ENCODE measurements at regions not wholly inside any gene's neighbourhood (a gene's known extent, or its start where the extent isn't known, plus 50 kb on each side); places are given as distances from the start of the nearest gene placed in this dataset.

GRCh38 chr1:95832370-95832769 is 598.4 kb downstream of the RWDD3 start:
- 82% methylated on average over 2 of the region's 2 CpGs for WGBS
- Histone ChIP-seq H3K4me1 (ENCODE audit: insufficient read depth, low read length) (no peaks in the 10 kb centered on the region), H3K27me3 (ENCODE audit: insufficient read depth, low read length) (no peaks in the 10 kb centered on the region), H3K36me3 (ENCODE audit: insufficient read depth, low read length) (no peaks in the 10 kb centered on the region), H3K9me3 (ENCODE audit: insufficient read depth, low read depth, low read length) (peaks cover 5% of the 10 kb centered on the region; the same call in 1 of the 2 replicates), H3K4me3 (ENCODE audit: low read length) (no peak overlapping the region), H3K27ac (ENCODE audit: low read depth, low read length) (no peak overlapping the region), H3K9ac (ENCODE audit: low read depth, low read length) (no peak overlapping the region)

DNA sequence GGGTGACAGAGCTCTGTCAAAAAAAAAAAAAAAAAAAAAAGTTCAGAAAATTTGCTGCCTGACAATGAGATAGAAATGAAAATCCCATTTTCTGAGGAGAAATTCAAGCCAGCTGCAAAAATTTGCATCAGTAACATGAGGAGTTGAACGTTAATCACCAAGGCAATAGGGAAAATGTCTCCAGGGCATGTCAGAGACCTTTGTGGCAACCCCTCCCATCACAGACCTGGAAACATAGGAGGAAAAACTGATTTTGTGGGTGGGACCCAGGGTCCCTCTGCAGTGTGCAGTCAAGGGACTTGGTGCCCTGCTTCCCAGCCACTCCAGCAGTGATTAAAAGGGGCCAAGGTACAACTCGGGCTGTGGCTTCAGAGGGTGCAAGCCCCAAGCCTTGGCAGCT is 615.4 kb downstream of the RWDD3 start:
- Histone ChIP-seq H3K4me1 (ENCODE audit: insufficient read depth, low read length) (no peaks in the 10 kb centered on the region), H3K27ac (ENCODE audit: low read depth, low read length) (no peak overlapping the region), H3K9me3 (ENCODE audit: insufficient read depth, low read depth, low read length) (0 out of 2 replicates have a peak, but pooled peaks cover 3% of the 10 kb centered on the region), H3K9ac (ENCODE audit: low read depth, low read length) (no peak overlapping the region), H3K36me3 (ENCODE audit: insufficient read depth, low read length) (no peaks in the 10 kb centered on the region), H3K27me3 (ENCODE audit: insufficient read depth, low read length) (no peaks in the 10 kb centered on the region), H3K4me3 (ENCODE audit: low read length) (no peak overlapping the region)
- WGBS = 90% methylated on average over 2 of the region's 2 CpGs

DNA sequence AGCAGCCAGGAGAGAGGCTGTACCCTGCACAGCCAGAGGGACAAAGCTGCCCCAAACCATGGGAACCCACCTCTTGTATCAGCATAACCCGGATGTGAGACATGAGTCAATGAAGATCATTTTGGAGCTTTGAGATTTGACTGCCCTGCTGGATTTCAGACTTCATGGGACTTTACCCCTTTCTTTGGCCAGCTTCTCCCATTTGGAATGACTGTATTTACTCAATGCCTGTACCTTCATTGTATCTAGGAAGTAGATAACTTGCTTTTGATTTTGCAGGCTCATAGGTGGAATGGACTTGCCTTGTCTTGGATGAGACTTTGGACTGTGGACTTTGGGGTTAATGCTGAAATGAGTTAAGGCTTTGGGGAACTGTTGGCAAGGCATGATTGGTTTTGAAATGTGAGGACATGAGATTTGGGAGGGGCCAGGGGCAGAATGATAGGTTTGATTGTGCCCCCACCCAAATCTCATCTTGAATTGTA is 616.2 kb downstream of the RWDD3 start:
- 96% methylated on average over 1 of the region's 1 CpG for WGBS
- H3K9me3 ChIP-seq (ENCODE audit: insufficient read depth, low read depth, low read length) = 0 out of 2 replicates have a peak, but pooled peaks cover 3% of the 10 kb centered on the region

GRCh38 chr1:95850763-95851162 is 616.8 kb downstream of the RWDD3 start:
- H3K9me3 ChIP-seq (ENCODE audit: insufficient read depth, low read depth, low read length) = 0 out of 2 replicates have a peak, but pooled peaks cover 3% of the 10 kb centered on the region
- no peak overlapping the region for H3K4me3 ChIP-seq (ENCODE audit: low read length)
- H3K27me3 ChIP-seq (ENCODE audit: insufficient read depth, low read length) = no peaks in the 10 kb centered on the region
- no peak overlapping the region for H3K27ac ChIP-seq (ENCODE audit: low read depth, low read length)
- WGBS = 92% methylated on average over 3 of the region's 3 CpGs
- H3K9ac ChIP-seq (ENCODE audit: low read depth, low read length) = no peak overlapping the region
- no peaks in the 10 kb centered on the region for H3K4me1 ChIP-seq (ENCODE audit: insufficient read depth, low read length)
- H3K36me3 ChIP-seq (ENCODE audit: insufficient read depth, low read length) = no peaks in the 10 kb centered on the region

More for the DNA sequence above, 616.2 kb downstream of the RWDD3 start:
- no peak overlapping the region for H3K4me3 ChIP-seq (ENCODE audit: low read length)
- H3K4me1 ChIP-seq (ENCODE audit: insufficient read depth, low read length) = no peaks in the 10 kb centered on the region
- no peak overlapping the region for H3K9ac ChIP-seq (ENCODE audit: low read depth, low read length)
- H3K27me3 ChIP-seq (ENCODE audit: insufficient read depth, low read length) = no peaks in the 10 kb centered on the region
- H3K36me3 ChIP-seq (ENCODE audit: insufficient read depth, low read length) = no peaks in the 10 kb centered on the region
- no peak overlapping the region for H3K27ac ChIP-seq (ENCODE audit: low read depth, low read length)

DNA sequence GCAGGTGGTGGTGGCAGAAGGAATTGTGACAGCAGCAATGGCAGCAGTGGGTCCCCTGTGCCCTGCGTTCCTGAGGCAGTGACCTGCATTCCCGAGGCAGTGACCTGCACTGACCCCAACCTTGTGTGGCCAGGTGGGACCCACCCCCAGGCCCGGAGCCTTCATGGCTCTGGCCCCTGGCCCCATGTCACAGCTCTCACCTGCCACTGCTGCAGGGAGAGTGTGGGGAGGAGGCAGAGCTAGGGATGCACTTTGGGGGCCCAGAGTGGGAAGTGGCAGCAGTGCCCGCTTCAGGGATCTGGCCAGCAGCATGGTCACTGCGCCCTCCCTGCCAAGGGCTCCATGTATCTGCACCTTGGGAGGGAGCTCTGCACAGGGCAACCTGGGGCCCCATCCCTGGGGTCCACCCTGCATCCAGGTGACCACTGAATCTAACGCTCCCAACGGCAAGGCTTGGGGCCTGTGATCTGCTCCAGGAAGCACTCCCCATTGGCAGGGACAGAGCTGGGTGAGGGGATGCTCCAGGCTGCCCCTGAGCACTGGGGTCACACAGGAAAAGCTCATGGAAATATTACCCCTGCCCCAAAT is 618.6 kb downstream of the RWDD3 start:
- H3K27ac ChIP-seq (ENCODE audit: low read depth, low read length) = no peak overlapping the region
- 0 out of 2 replicates have a peak, but pooled peaks cover 3% of the 10 kb centered on the region for H3K9me3 ChIP-seq (ENCODE audit: insufficient read depth, low read depth, low read length)
- no peak overlapping the region for H3K4me3 ChIP-seq (ENCODE audit: low read length)
- no peaks in the 10 kb centered on the region for H3K4me1 ChIP-seq (ENCODE audit: insufficient read depth, low read length)
- no peaks in the 10 kb centered on the region for H3K36me3 ChIP-seq (ENCODE audit: insufficient read depth, low read length)
- H3K9ac ChIP-seq (ENCODE audit: low read depth, low read length) = no peak overlapping the region
- no peaks in the 10 kb centered on the region for H3K27me3 ChIP-seq (ENCODE audit: insufficient read depth, low read length)
- WGBS = 94% methylated on average over 7 of the region's 7 CpGs

GRCh38 chr1:95854457-95854856 is 620.4 kb downstream of the RWDD3 start:
- no peaks in the 10 kb centered on the region for H3K27me3 ChIP-seq (ENCODE audit: insufficient read depth, low read length)
- H3K9me3 ChIP-seq (ENCODE audit: insufficient read depth, low read depth, low read length) = 0 out of 2 replicates have a peak, but pooled peaks cover 3% of the 10 kb centered on the region
- no peak overlapping the region for H3K27ac ChIP-seq (ENCODE audit: low read depth, low read length)
- no peaks in the 10 kb centered on the region for H3K4me1 ChIP-seq (ENCODE audit: insufficient read depth, low read length)
- no peak overlapping the region for H3K9ac ChIP-seq (ENCODE audit: low read depth, low read length)
- no peak overlapping the region for H3K4me3 ChIP-seq (ENCODE audit: low read length)
- H3K36me3 ChIP-seq (ENCODE audit: insufficient read depth, low read length) = no peaks in the 10 kb centered on the region
- 62% methylated on average over 3 of the region's 4 CpGs for WGBS

DNA sequence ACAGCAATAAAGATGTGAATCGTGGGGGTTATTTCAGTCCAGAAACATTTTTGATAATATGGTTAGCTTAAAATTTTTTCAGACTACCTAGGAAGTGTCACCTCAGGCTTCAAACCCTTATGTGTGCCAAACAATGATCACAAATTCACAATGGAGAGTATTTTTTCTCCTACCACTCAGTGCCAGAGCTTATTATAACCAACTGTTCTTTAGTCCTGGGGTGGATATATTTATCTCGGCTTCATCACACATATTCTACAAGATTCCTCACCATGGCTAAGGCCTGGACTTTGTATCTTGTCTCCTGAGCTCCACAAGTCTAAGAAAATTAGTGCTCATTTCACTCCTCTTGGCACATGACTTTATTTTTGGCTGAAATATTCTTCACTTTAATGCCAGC is 629.1 kb downstream of the RWDD3 start:
- Histone ChIP-seq H3K36me3 (ENCODE audit: insufficient read depth, low read length) (no peaks in the 10 kb centered on the region), H3K4me1 (ENCODE audit: insufficient read depth, low read length) (no peaks in the 10 kb centered on the region), H3K4me3 (ENCODE audit: low read length) (no peak overlapping the region), H3K9me3 (ENCODE audit: insufficient read depth, low read depth, low read length) (no peaks in the 10 kb centered on the region), H3K9ac (ENCODE audit: low read depth, low read length) (no peak overlapping the region), H3K27ac (ENCODE audit: low read depth, low read length) (no peak overlapping the region), H3K27me3 (ENCODE audit: insufficient read depth, low read length) (no peaks in the 10 kb centered on the region)
- 80% methylated on average over 1 of the region's 2 CpGs for WGBS

DNA sequence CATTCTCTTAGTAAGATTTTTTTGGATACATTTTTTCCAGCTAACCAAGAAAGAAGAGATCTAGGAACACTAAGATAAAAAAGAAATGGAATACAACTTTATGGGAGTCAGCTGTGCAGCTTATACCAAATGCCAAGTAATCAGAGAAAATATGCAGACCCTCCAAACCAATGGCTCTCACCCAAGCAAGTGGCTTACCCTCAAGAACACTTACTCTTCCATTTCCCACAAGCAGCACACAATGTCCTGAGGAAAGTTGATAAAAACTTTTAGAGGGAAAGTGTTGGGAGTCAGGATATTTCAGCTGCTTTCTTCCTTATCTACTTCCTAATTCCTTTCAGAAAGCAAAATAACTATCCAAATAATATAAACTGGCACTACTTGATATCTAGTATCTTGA is 631.8 kb downstream of the RWDD3 start:
- H3K4me3 ChIP-seq (ENCODE audit: low read length) = no peak overlapping the region
- no peaks in the 10 kb centered on the region for H3K4me1 ChIP-seq (ENCODE audit: insufficient read depth, low read length)
- no peak overlapping the region for H3K27ac ChIP-seq (ENCODE audit: low read depth, low read length)
- H3K27me3 ChIP-seq (ENCODE audit: insufficient read depth, low read length) = no peaks in the 10 kb centered on the region
- H3K36me3 ChIP-seq (ENCODE audit: insufficient read depth, low read length) = no peaks in the 10 kb centered on the region
- H3K9me3 ChIP-seq (ENCODE audit: insufficient read depth, low read depth, low read length) = no peaks in the 10 kb centered on the region
- no peak overlapping the region for H3K9ac ChIP-seq (ENCODE audit: low read depth, low read length)

DNA sequence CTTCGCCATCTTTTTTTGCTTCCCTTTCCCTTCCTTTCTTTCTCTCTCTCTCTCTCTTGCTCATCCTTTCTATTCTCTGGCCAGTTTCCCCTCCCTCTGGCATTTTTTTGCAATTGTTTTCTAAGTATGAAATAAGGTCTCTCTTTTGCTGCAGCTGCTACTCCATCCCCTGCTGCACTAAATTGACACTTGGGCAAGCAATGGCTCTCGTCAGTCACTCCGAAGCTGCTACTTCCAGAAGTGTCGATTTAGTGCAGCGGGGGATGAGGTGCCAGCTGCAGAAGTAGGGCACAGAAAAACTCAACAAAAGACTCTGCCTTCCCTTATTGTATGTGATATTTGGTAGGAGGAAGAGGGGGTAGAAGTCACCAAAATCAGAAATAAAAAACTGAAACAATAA is 642.3 kb downstream of the RWDD3 start:
- H3K9ac ChIP-seq (ENCODE audit: low read depth, low read length) = no peak overlapping the region
- H3K9me3 ChIP-seq (ENCODE audit: insufficient read depth, low read depth, low read length) = 0 out of 2 replicates have a peak, but pooled peaks cover 11% of the 10 kb centered on the region
- H3K27ac ChIP-seq (ENCODE audit: low read depth, low read length) = no peak overlapping the region
- H3K36me3 ChIP-seq (ENCODE audit: insufficient read depth, low read length) = no peaks in the 10 kb centered on the region
- H3K27me3 ChIP-seq (ENCODE audit: insufficient read depth, low read length) = no peaks in the 10 kb centered on the region
- 88% methylated on average over 5 of the region's 5 CpGs for WGBS
- H3K4me3 ChIP-seq (ENCODE audit: low read length) = no peak overlapping the region
- no peaks in the 10 kb centered on the region for H3K4me1 ChIP-seq (ENCODE audit: insufficient read depth, low read length)

DNA sequence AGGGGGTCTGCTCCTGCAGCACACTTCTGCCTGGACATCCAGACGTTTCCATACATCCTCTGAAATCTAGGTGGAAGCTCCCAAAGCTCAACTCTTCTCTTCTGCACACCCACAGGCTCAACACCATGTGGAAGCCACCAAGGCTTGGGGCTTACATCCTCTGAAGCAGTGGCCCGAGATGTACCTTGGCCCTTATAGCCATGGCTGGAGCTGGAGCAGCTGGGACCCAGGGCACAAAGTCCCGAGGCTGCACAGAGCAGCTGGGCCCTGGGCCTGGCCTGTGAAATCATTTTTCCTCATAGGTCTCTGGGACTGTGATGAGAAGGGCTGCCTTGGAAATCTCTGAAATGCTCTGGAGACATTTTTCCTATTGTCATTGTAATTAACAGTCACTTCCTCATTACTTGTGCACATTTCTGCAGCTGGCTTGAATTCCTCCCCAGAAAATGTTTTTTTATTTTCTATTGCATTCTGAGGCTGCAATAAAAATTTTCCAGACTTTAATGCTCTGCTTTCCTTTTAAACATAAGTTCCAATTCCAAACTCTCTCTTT is 645.6 kb downstream of the RWDD3 start:
- no peaks in the 10 kb centered on the region for H3K27me3 ChIP-seq (ENCODE audit: insufficient read depth, low read length)
- H3K27ac ChIP-seq (ENCODE audit: low read depth, low read length) = no peak overlapping the region
- no peak overlapping the region for H3K9ac ChIP-seq (ENCODE audit: low read depth, low read length)
- H3K36me3 ChIP-seq (ENCODE audit: insufficient read depth, low read length) = no peaks in the 10 kb centered on the region
- 0 out of 2 replicates have a peak, but pooled peaks cover 10% of the 10 kb centered on the region for H3K9me3 ChIP-seq (ENCODE audit: insufficient read depth, low read depth, low read length)
- WGBS = 91% methylated on average over 3 of the region's 3 CpGs
- H3K4me3 ChIP-seq (ENCODE audit: low read length) = no peak overlapping the region
- H3K4me1 ChIP-seq (ENCODE audit: insufficient read depth, low read length) = no peaks in the 10 kb centered on the region

DNA sequence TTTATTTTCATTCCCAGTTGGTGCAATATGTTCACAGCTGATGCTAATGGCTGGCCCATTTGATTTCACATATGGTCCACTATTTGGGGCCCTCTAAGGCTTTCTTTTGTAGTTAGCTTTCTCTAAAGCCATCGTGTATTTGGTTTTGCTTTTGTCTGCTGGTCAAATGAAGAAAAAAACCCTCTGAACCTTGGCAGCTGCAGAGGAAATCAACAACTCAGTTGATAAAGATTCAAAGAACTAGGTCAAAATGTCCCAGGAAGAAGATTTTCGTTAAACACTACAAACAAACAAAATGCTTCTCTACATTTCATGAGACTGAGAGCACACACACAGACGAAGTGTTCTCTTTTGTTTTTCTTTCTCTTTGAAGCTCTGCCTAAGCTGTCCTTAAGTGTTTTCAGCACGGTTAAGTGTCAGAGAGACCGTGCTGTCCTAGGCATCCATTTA is 655.0 kb downstream of the RWDD3 start:
- 22% methylated on average over 5 of the region's 5 CpGs for WGBS
- Histone ChIP-seq H3K4me1 (ENCODE audit: insufficient read depth, low read length) (peaks cover 9% of the 10 kb centered on the region; the same call in 1 of the 2 replicates), H3K9ac (ENCODE audit: low read depth, low read length) (no peak overlapping the region), H3K27me3 (ENCODE audit: insufficient read depth, low read length) (no peaks in the 10 kb centered on the region), H3K27ac (ENCODE audit: low read depth, low read length) (no peak overlapping the region), H3K9me3 (ENCODE audit: insufficient read depth, low read depth, low read length) (0 out of 2 replicates have a peak, but pooled peaks cover 3% of the 10 kb centered on the region), H3K4me3 (ENCODE audit: low read length) (no peak overlapping the region), H3K36me3 (ENCODE audit: insufficient read depth, low read length) (no peaks in the 10 kb centered on the region)
